ENCODE measurements at regions not wholly inside any gene's neighbourhood (a gene's known extent, or its start where the extent isn't known, plus 50 kb on each side); places are given as distances from the start of the nearest gene placed in this dataset.

- H3K27ac ChIP-seq (ENCODE audit: low read length): no peak overlapping the region
- H3K9ac ChIP-seq (ENCODE audit: low read length): no peak overlapping the region
- H3K9me3 ChIP-seq (replicated peaks; ENCODE audit: insufficient read depth, low read length): no peaks in the 10 kb centered on the region
- peaks cover 9% of the 10 kb centered on the region; the same call in 1 of the 2 replicates for H3F3A ChIP-seq (ENCODE audit: insufficient read depth, low read length)
- DNase-seq: peak; percentile 34
- TF ChIP-seq EZH2 (optimal IDR thresholded peaks at IDR 0.05; ENCODE audit: low read depth, low read length) (no peak), CTCF (IDR thresholded peaks at IDR 0.05; ENCODE audit: low read length) (no peak), EZH2phosphoT487 (IDR thresholded peaks at IDR 0.05; ENCODE audit: low read length) (no peak)
- H3K27me3 ChIP-seq (replicated peaks; ENCODE audit: insufficient read depth, low read length): no peaks in the 10 kb centered on the region
- H2AFZ ChIP-seq (ENCODE audit: low read length): 0 out of 2 replicates have a peak overlapping the region, but pooled peaks have one; percentile 12
- peaks cover 22% of the 10 kb centered on the region for H3K4me1 ChIP-seq (ENCODE audit: low read length)
- peak overlapping the region; percentile 58 for H3K4me2 ChIP-seq (ENCODE audit: low read depth, low read length)
- H3K79me2 ChIP-seq (ENCODE audit: low read length): no peaks in the 10 kb centered on the region
- H3K9me2 ChIP-seq (replicated peaks; ENCODE audit: insufficient read depth, low read length): no peaks in the 10 kb centered on the region
- H3K36me3 ChIP-seq (replicated peaks; ENCODE audit: insufficient read depth, low read length): no peaks in the 10 kb centered on the region
- H4K20me1 ChIP-seq (ENCODE audit: insufficient read depth, low read length): no peaks in the 10 kb centered on the region
- H3K4me3 ChIP-seq (ENCODE audit: low read length): no peak overlapping the region
Observed at GRCh38 chr2:12861344-12861930, 144.7 kb downstream of the TRIB2 start.

GRCh38 chr2:12862541-12862940 is 145.8 kb downstream of the TRIB2 start:
- Histone ChIP-seq H3K36me3 (replicated peaks; ENCODE audit: insufficient read depth, low read length) (no peaks in the 10 kb centered on the region), H3K9ac (ENCODE audit: low read length) (no peak overlapping the region), H3F3A (ENCODE audit: insufficient read depth, low read length) (no peaks in the 10 kb centered on the region), H3K9me3 (replicated peaks; ENCODE audit: insufficient read depth, low read length) (no peaks in the 10 kb centered on the region), H4K20me1 (ENCODE audit: insufficient read depth, low read length) (no peaks in the 10 kb centered on the region), H3K9me2 (replicated peaks; ENCODE audit: insufficient read depth, low read length) (no peaks in the 10 kb centered on the region), H3K4me1 (ENCODE audit: low read length) (peaks cover 12% of the 10 kb centered on the region), H3K27me3 (replicated peaks; ENCODE audit: insufficient read depth, low read length) (no peaks in the 10 kb centered on the region), H2AFZ (ENCODE audit: low read length) (no peak overlapping the region), H3K4me3 (ENCODE audit: low read length) (no peak overlapping the region), H3K79me2 (ENCODE audit: low read length) (no peaks in the 10 kb centered on the region), H3K4me2 (ENCODE audit: low read depth, low read length) (no peak overlapping the region), H3K27ac (ENCODE audit: low read length) (no peak overlapping the region)
- no peak for DNase-seq
- TF ChIP-seq EZH2 (optimal IDR thresholded peaks at IDR 0.05; ENCODE audit: low read depth, low read length): no peak
- no peak for TF ChIP-seq CTCF (IDR thresholded peaks at IDR 0.05; ENCODE audit: low read length)
- TF ChIP-seq EZH2phosphoT487 (IDR thresholded peaks at IDR 0.05; ENCODE audit: low read length): no peak

- H3K4me1 ChIP-seq (ENCODE audit: low read length): no peaks in the 10 kb centered on the region
- H3K9me3 ChIP-seq (replicated peaks; ENCODE audit: insufficient read depth, low read length): no peaks in the 10 kb centered on the region
- H3F3A ChIP-seq (ENCODE audit: insufficient read depth, low read length): no peaks in the 10 kb centered on the region
- H3K27me3 ChIP-seq (replicated peaks; ENCODE audit: insufficient read depth, low read length): no peaks in the 10 kb centered on the region
- H3K9ac ChIP-seq (ENCODE audit: low read length): no peak overlapping the region
- no peaks in the 10 kb centered on the region for H3K79me2 ChIP-seq (ENCODE audit: low read length)
- no peak overlapping the region for H3K4me2 ChIP-seq (ENCODE audit: low read depth, low read length)
- no peak overlapping the region for H3K4me3 ChIP-seq (ENCODE audit: low read length)
- no peaks in the 10 kb centered on the region for H4K20me1 ChIP-seq (ENCODE audit: insufficient read depth, low read length)
- no peak overlapping the region for H3K27ac ChIP-seq (ENCODE audit: low read length)
- no peak overlapping the region for H2AFZ ChIP-seq (ENCODE audit: low read length)
- H3K9me2 ChIP-seq (replicated peaks; ENCODE audit: insufficient read depth, low read length): no peaks in the 10 kb centered on the region
- no peaks in the 10 kb centered on the region for H3K36me3 ChIP-seq (replicated peaks; ENCODE audit: insufficient read depth, low read length)
- DNase-seq: no peak
- no peak for TF ChIP-seq EZH2 (optimal IDR thresholded peaks at IDR 0.05; ENCODE audit: low read depth, low read length)
- TF ChIP-seq EZH2phosphoT487 (IDR thresholded peaks at IDR 0.05; ENCODE audit: low read length): no peak
- no peak for TF ChIP-seq CTCF (IDR thresholded peaks at IDR 0.05; ENCODE audit: low read length)
Observed at GRCh38 chr2:12863937-12864336, 147.2 kb downstream of the TRIB2 start.
